ENCODE measurements at regions not wholly inside any gene's neighbourhood (a gene's known extent, or its start where the extent isn't known, plus 50 kb on each side); places are given as distances from the start of the nearest gene placed in this dataset.

DNA sequence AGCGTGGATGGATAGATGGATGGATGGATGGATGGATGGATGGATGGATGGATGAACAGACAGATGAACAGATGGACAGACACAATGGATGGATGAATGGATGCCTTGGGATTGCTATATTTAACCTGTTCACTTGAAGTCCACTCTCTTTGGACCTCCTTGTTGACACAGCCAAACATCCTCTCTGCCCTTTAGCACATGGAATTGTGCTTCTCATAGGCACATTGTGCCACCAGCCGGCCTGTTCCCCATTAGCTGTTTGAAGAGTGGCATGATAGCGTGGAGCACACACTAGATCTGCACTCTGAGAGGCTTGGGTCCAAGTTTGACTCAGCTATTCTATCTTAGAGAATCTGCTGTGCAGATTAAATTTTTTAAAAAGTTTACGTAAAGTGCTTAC, 56.9 kb upstream of the GSC start:
- Histone ChIP-seq H3K79me1 (ENCODE audit: insufficient read depth, low read depth, low read length, poor library complexity, severe bottlenecking) (no peaks in the 10 kb centered on the region), H2BK5ac (ENCODE audit: insufficient read length, low read length) (no peak overlapping the region), H4K91ac (ENCODE audit: insufficient read length, low read depth, low read length) (no peak overlapping the region), H2BK15ac (ENCODE audit: low read depth, low read length) (no peak overlapping the region), H3K9ac (ENCODE audit: extremely low read depth, insufficient read length, low read length) (no peak overlapping the region), H3K9me3 (ENCODE audit: control insufficient read depth, low read depth, low read length) (no peaks in the 10 kb centered on the region), H3K27me3 (ENCODE audit: insufficient read depth, low read length) (no peaks in the 10 kb centered on the region), H3T11ph (ENCODE audit: low read length) (no peak overlapping the region), H3K56ac (ENCODE audit: insufficient read length, low read depth, low read length) (no peak overlapping the region), H4K20me1 (ENCODE audit: control insufficient read depth, insufficient read depth, insufficient read length) (no peaks in the 10 kb centered on the region), H3K79me2 (ENCODE audit: insufficient read depth, low read length) (no peaks in the 10 kb centered on the region), H2BK20ac (ENCODE audit: low read depth, low read length, poor library complexity, severe bottlenecking) (no peak overlapping the region), H3K23ac (ENCODE audit: insufficient read length, low read depth, low read length) (no peak overlapping the region), H2AK5ac (ENCODE audit: insufficient read length, low read length) (no peak overlapping the region), H3K18ac (ENCODE audit: insufficient read length, low read depth, low read length) (no peak overlapping the region), H3K23me2 (ENCODE audit: insufficient read length, low read depth, low read length, poor library complexity, severe bottlenecking) (no peaks in the 10 kb centered on the region), H3K4me2 (ENCODE audit: insufficient read depth, insufficient read length, low read length) (no peak overlapping the region), H2AFZ (ENCODE audit: low read length) (no peak overlapping the region), H3K27ac (ENCODE audit: insufficient read length, low read depth, low read length) (no peak overlapping the region), H4K8ac (replicated peaks; ENCODE audit: insufficient read length, low read depth, low read length) (no peak overlapping the region), H3K4me1 (ENCODE audit: insufficient read depth, low read length) (no peaks in the 10 kb centered on the region), H4K5ac (ENCODE audit: insufficient read length, low read depth, low read length) (no peak overlapping the region), H3K4ac (ENCODE audit: low read depth, low read length) (no peak overlapping the region), H2BK120ac (ENCODE audit: low read depth, low read length, poor library complexity, severe bottlenecking) (no peak overlapping the region), H2BK12ac (ENCODE audit: insufficient read length, low read depth, low read length) (no peak overlapping the region), H3K14ac (ENCODE audit: insufficient read depth, low read length) (no peak overlapping the region)
- peaks cover 0 to 8% (median 4%) of the 10 kb centered on the region in 3 experiments; a peak in 4 of 7 replicates for H3K36me3 Mint-ChIP-seq (ENCODE audit: insufficient read depth in 1 of 3, low read depth in 3 of 3)
- WGBS (ENCODE audit: extremely low coverage, insufficient read length, low lambda C conversion rate) = 100% methylated on average over 1 of the region's 4 CpGs
- no peak overlapping the region for H3K27ac Mint-ChIP-seq
- peaks cover 3% of the 10 kb centered on the region in 2 experiments; a peak in 2 of 4 replicates for H3K4me1 Mint-ChIP-seq
- TF ChIP-seq, protein P1, sequence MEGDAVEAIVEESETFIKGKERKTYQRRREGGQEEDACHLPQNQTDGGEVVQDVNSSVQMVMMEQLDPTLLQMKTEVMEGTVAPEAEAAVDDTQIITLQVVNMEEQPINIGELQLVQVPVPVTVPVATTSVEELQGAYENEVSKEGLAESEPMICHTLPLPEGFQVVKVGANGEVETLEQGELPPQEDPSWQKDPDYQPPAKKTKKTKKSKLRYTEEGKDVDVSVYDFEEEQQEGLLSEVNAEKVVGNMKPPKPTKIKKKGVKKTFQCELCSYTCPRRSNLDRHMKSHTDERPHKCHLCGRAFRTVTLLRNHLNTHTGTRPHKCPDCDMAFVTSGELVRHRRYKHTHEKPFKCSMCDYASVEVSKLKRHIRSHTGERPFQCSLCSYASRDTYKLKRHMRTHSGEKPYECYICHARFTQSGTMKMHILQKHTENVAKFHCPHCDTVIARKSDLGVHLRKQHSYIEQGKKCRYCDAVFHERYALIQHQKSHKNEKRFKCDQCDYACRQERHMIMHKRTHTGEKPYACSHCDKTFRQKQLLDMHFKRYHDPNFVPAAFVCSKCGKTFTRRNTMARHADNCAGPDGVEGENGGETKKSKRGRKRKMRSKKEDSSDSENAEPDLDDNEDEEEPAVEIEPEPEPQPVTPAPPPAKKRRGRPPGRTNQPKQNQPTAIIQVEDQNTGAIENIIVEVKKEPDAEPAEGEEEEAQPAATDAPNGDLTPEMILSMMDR (conservative IDR thresholded peaks at IDR 0.05) = no peak
- H3K4me3 Mint-ChIP-seq = no peak overlapping the region
- H3K9me3 Mint-ChIP-seq = peaks cover 5 to 11% of the 10 kb centered on the region in 2 experiments
- DNase-seq = no peak
- peaks cover 2% of the 10 kb centered on the region for H3K27me3 Mint-ChIP-seq (ENCODE audit: low read depth)

All from H9 (cell line).